Endothelial cell of umbilical vein (primary cell): ENCODE measurements at regions not wholly inside any gene's neighbourhood (a gene's known extent, or its start where the extent isn't known, plus 50 kb on each side); places are given as distances from the start of the nearest gene placed in this dataset.

Experiments used
- BruUV-seq: library from RNA; stranded (reverse); fragments of 400-500 nt; replicated peaks from 2 replicates; lab custom pipeline; 2021; lab: Mats Ljungman, UMichigan
- CTCF ChIA-PET: fragments of 300-600, 350-600 bp; sonication (Branson Sonifier 250); formaldehyde crosslinking; loops from one replicate; lab custom pipeline; 2021; ENCODE audit warnings: antibody characterized with exemption, inconsistent platforms; lab: Charles Lee
- POLR2A ChIA-PET: fragments of 300-600, 350-600 bp; sonication (Branson Sonifier 250); formaldehyde crosslinking; loops from one replicate; lab custom pipeline; 2021; ENCODE audit warnings: antibody characterized with exemption, inconsistent platforms; lab: Charles Lee
- DNase-seq: peaks from one replicate; pipeline ENCODE4 v3.0.0-alpha.2; 2011; ENCODE audit warnings: low read depth, low spot score
- FAIRE-seq: peaks from 2 replicates; lab custom pipeline; 2011; peaks lifted over from hg19 to GRCh38; lab: Jason Lieb, UNC
- H2AFZ ChIP-seq: 2 replicates; pipeline ENCODE4 v1.6.0; 2012; ENCODE audit warnings: low read depth, low read length, control low read depth, inconsistent platforms
- H3K27ac ChIP-seq: 2 replicates; pipeline ENCODE4 v1.5.1; 2011; ENCODE audit warnings: low read depth, mild to moderate bottlenecking, control low read depth, low read length, moderate library complexity; ENCODE audit not compliant: insufficient read depth
- H3K27me3 ChIP-seq, 2 experiments: 2 replicates each; pipeline versions ENCODE4 v1.6.0 to v1.6.1; 2011; ENCODE audit warnings: low read length in 2 of 2, mixed read lengths in 1 of 2; ENCODE audit not compliant: control insufficient read depth in 2 of 2, insufficient read depth in 2 of 2
- H3K36me3 ChIP-seq, 2 experiments: 2 replicates in 1 of 2; 3 replicates in 1 of 2; pipeline ENCODE4 v1.5.1; 2011; ENCODE audit warnings: low read length in 2 of 2, mild to moderate bottlenecking in 1 of 2, moderate library complexity in 1 of 2; ENCODE audit not compliant: control insufficient read depth in 2 of 2, insufficient read depth in 2 of 2; ENCODE audit errors: extremely low read depth in 1 of 2
- H3K4me1 ChIP-seq: 3 replicates; pipeline ENCODE4 v1.5.1; 2011; ENCODE audit warnings: mild to moderate bottlenecking, low read length; ENCODE audit not compliant: control insufficient read depth, insufficient read depth; ENCODE audit errors: extremely low read depth
- H3K4me2 ChIP-seq: 2 replicates; pipeline ENCODE4 v1.6.1; 2011; ENCODE audit warnings: low read length, control low read depth, mixed read lengths; ENCODE audit not compliant: insufficient read depth
- H3K4me3 ChIP-seq, 3 experiments: fragments of 200-600 bp in 1 of 3; sonication (generic), shearing (Covaris generic) in 1 of 3; replicated peaks in 1 of 3; 2 replicates each; pipeline ENCODE4 v1.5.1; 2011 to 2016; ENCODE audit warnings: control low read depth in 3 of 3, low read length in 3 of 3, mild to moderate bottlenecking in 2 of 3, inconsistent platforms in 1 of 3, low read depth in 1 of 3, moderate library complexity in 1 of 3; ENCODE audit not compliant: insufficient read depth in 1 of 3
- H3K79me2 ChIP-seq: 2 replicates; pipeline ENCODE4 v1.6.0; 2012; ENCODE audit warnings: low read length, inconsistent platforms; ENCODE audit not compliant: control insufficient read depth, insufficient read depth
- H3K9ac ChIP-seq: replicated peaks from 2 replicates; pipeline ENCODE3; 2011; ENCODE audit warnings: low read length, control low read depth; ENCODE audit not compliant: insufficient read depth; ENCODE audit errors: extremely low read depth
- H3K9me1 ChIP-seq: replicated peaks from 3 replicates; pipeline ENCODE4 v1.6.0; 2011; ENCODE audit warnings: mild to moderate bottlenecking, low read length; ENCODE audit not compliant: control insufficient read depth, insufficient read depth; ENCODE audit errors: extremely low read depth
- H3K9me3 ChIP-seq: replicated peaks from 2 replicates; pipeline ENCODE4 v1.5.1; 2012; ENCODE audit warnings: low read length, inconsistent platforms; ENCODE audit not compliant: control insufficient read depth, insufficient read depth
- H4K20me1 ChIP-seq: replicated peaks from 2 replicates; pipeline ENCODE3; 2011; ENCODE audit warnings: mild to moderate bottlenecking, low read length; ENCODE audit not compliant: control insufficient read depth, insufficient read depth; ENCODE audit errors: extremely low read depth
- EZH2 ChIP-seq: IDR thresholded peaks from 2 replicates; pipeline ENCODE4 v1.6.1; 2012; ENCODE audit warnings: borderline replicate concordance, low read depth, mild to moderate bottlenecking, moderate library complexity, low read length, inconsistent platforms; ENCODE audit not compliant: severe bottlenecking
- FOS ChIP-seq: IDR thresholded peaks from 2 replicates; pipeline ENCODE4 v1.6.1; 2011; ENCODE audit warnings: mild to moderate bottlenecking, low read length, moderate library complexity, borderline replicate concordance; ENCODE audit not compliant: insufficient read depth
- JUN ChIP-seq: IDR thresholded peaks from 2 replicates; pipeline ENCODE4 v1.6.1; 2011; ENCODE audit warnings: borderline replicate concordance, low read depth; ENCODE audit not compliant: insufficient read length, insufficient read depth
- MYC ChIP-seq: IDR thresholded peaks from one replicate; pipeline ENCODE4 v1.6.1; 2011; ENCODE audit warnings: mild to moderate bottlenecking, low read depth, low read length
- POLR2A ChIP-seq: IDR thresholded peaks from 2 replicates; pipeline ENCODE4 v1.6.1; 2012; ENCODE audit warnings: low read depth, mild to moderate bottlenecking, control low read depth, low read length
- POLR2AphosphoS5 ChIP-seq: IDR thresholded peaks from 2 replicates; pipeline ENCODE4 v1.6.1; 2012; ENCODE audit warnings: low read depth, mild to moderate bottlenecking, control low read depth, low read length, moderate library complexity; ENCODE audit not compliant: insufficient read depth
- dilution Hi-C: fragments of 300-500 bp; cut with MboI; formaldehyde crosslinking; loops from one replicate; pipeline ENCODE4 v1.15.0; 2019; ENCODE audit warnings: low sequenced_read_pairs; ENCODE audit not compliant: extremely low pct_ligation_motif_present
- intact Hi-C: fragments of 100-400 bp; cut with micrococcal nuclease; formaldehyde crosslinking; loops from one replicate; pipeline ENCODE4 v1.10.0; 2022
- TF ChIP-seq, protein P1 (sequence below), 2 donors: IDR thresholded peaks; 1 replicate in 1 of 2; 2 replicates in 1 of 2; pipeline ENCODE4 v1.5.1; 2011; ENCODE audit warnings: low read length in 2 of 2, mild to moderate bottlenecking in 2 of 2, moderate library complexity in 2 of 2, control low read depth in 1 of 2, inconsistent platforms in 1 of 2, low read depth in 1 of 2; ENCODE audit not compliant: insufficient read depth in 1 of 2; ENCODE audit errors: extremely low read depth in 1 of 2
- TF ChIP-seq, protein P2 (sequence below): IDR thresholded peaks from 2 replicates; pipeline ENCODE4 v1.6.1; 2011; ENCODE audit not compliant: insufficient read depth, insufficient read length

DNA sequence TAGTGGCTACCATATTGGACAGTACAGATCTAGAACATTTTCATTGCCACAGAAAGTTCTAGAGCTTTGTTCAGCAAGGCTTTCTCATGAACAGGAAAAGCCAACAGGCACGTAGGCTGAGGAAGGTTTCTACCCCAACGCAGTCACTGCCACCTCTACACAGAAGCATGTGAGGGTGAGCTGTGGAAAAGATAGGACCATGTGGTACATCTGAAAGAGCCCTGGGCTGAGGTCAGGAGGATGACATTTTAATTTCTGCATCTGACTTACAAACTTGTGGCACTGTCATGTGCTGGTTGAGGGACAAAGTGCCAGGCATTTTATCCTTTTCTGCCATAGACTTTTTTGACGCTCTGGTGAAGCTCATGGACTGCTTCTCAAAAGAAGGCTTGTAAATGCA lies 454.2 kb downstream of the BCOR start:
- Histone ChIP-seq H3K27me3 (no peaks in the 10 kb centered on the region), H3K9me3 (no peaks in the 10 kb centered on the region), H4K20me1 (no peaks in the 10 kb centered on the region), H3K9me1 (no peaks in the 10 kb centered on the region), H3K79me2 (no peaks in the 10 kb centered on the region), H3K4me1 (peaks cover 8% of the 10 kb centered on the region), H3K4me2 (no peak overlapping the region), H3K27ac (no peak overlapping the region), H2AFZ (no peak overlapping the region), H3K9ac (no peak overlapping the region), H3K36me3 (no peaks in the 10 kb centered on the region), H3K4me3 (no peak overlapping the region)
- FAIRE-seq (no peak), DNase-seq (no peak)
- POLR2A ChIA-PET = no interaction called here
- CTCF ChIA-PET = interaction anchor here (0.9 kb wide), 1 partner anchor 20 kb away, joined by 4 read pairs; no protein-coding TSS in a partner anchor
- dilution Hi-C loops = no loop called here
- TF ChIP-seq POLR2A (no peak), MYC (no peak), JUN (no peak), FOS (no peak), EZH2 (no peak), POLR2AphosphoS5 (no peak)
- TF ChIP-seq, protein P1, sequence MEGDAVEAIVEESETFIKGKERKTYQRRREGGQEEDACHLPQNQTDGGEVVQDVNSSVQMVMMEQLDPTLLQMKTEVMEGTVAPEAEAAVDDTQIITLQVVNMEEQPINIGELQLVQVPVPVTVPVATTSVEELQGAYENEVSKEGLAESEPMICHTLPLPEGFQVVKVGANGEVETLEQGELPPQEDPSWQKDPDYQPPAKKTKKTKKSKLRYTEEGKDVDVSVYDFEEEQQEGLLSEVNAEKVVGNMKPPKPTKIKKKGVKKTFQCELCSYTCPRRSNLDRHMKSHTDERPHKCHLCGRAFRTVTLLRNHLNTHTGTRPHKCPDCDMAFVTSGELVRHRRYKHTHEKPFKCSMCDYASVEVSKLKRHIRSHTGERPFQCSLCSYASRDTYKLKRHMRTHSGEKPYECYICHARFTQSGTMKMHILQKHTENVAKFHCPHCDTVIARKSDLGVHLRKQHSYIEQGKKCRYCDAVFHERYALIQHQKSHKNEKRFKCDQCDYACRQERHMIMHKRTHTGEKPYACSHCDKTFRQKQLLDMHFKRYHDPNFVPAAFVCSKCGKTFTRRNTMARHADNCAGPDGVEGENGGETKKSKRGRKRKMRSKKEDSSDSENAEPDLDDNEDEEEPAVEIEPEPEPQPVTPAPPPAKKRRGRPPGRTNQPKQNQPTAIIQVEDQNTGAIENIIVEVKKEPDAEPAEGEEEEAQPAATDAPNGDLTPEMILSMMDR (IDR thresholded peaks at IDR 0.05; ENCODE audit: extremely low read depth in 1 of 2, insufficient read depth in 1 of 2, low read depth in 1 of 2, low read length in 2 of 2) = no peak
- TF ChIP-seq, protein P2, sequence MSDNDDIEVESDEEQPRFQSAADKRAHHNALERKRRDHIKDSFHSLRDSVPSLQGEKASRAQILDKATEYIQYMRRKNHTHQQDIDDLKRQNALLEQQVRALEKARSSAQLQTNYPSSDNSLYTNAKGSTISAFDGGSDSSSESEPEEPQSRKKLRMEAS = no peak
- no TSS peak for BruUV-seq
- intact Hi-C loops = no loop called here
